ENCODE measurements at regions not wholly inside any gene's neighbourhood (a gene's known extent, or its start where the extent isn't known, plus 50 kb on each side); places are given as distances from the start of the nearest gene placed in this dataset.
"Not testable (repeated sequence)": the region's sequence is repeated elsewhere in the genome, so short reads cannot be mapped to it uniquely, and the experiment has no call there.

DNA sequence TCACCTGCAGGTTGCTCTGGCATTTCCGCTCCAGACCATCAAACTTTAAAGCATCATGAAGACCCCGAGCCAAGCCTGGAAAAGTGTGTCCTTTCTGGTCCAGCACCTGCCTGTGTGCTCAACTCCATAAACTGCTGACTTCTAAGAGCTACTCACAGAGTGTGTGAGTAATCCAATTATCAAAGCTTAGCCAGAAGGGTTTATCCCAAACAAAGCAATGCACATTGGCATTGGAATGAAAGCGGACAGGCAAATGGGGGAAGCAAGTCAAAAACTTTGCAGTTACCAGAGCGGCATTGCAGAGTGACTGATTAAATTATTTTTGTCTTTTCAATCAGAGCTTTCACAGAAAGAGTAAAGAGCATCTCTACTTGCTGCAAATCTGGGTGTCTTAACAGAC, 1262.4 kb upstream of the SEL1L start:
- no peak for DNase-seq (ENCODE audit: low read depth)
- TF ChIP-seq POLR2A (IDR thresholded peaks at IDR 0.05; ENCODE audit: extremely low read depth, insufficient read length): no peak
- no peak for TF ChIP-seq MYC (IDR thresholded peaks at IDR 0.05; ENCODE audit: low read depth, low read length)
- TF ChIP-seq CTCF (IDR thresholded peaks at IDR 0.05; ENCODE audit: low read depth, low read length): no peak
- TF ChIP-seq, protein P1, sequence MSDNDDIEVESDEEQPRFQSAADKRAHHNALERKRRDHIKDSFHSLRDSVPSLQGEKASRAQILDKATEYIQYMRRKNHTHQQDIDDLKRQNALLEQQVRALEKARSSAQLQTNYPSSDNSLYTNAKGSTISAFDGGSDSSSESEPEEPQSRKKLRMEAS (IDR thresholded peaks at IDR 0.05; ENCODE audit: low read depth, low read length): no peak
- H3K4me3 ChIP-seq (ENCODE audit: low read depth, low read length): no peak overlapping the region

GRCh38 chr14:82798276-82798675, 1264.6 kb upstream of the SEL1L start:
- TF ChIP-seq MYC (IDR thresholded peaks at IDR 0.05; ENCODE audit: low read depth, low read length) (no peak), CTCF (IDR thresholded peaks at IDR 0.05; ENCODE audit: low read depth, low read length) (no peak), POLR2A (IDR thresholded peaks at IDR 0.05; ENCODE audit: extremely low read depth, insufficient read length) (no peak)
- TF ChIP-seq, protein P1 (IDR thresholded peaks at IDR 0.05; ENCODE audit: low read depth, low read length): no peak
- no peak overlapping the region for H3K4me3 ChIP-seq (ENCODE audit: low read depth, low read length)
- DNase-seq (ENCODE audit: low read depth): no peak

DNA sequence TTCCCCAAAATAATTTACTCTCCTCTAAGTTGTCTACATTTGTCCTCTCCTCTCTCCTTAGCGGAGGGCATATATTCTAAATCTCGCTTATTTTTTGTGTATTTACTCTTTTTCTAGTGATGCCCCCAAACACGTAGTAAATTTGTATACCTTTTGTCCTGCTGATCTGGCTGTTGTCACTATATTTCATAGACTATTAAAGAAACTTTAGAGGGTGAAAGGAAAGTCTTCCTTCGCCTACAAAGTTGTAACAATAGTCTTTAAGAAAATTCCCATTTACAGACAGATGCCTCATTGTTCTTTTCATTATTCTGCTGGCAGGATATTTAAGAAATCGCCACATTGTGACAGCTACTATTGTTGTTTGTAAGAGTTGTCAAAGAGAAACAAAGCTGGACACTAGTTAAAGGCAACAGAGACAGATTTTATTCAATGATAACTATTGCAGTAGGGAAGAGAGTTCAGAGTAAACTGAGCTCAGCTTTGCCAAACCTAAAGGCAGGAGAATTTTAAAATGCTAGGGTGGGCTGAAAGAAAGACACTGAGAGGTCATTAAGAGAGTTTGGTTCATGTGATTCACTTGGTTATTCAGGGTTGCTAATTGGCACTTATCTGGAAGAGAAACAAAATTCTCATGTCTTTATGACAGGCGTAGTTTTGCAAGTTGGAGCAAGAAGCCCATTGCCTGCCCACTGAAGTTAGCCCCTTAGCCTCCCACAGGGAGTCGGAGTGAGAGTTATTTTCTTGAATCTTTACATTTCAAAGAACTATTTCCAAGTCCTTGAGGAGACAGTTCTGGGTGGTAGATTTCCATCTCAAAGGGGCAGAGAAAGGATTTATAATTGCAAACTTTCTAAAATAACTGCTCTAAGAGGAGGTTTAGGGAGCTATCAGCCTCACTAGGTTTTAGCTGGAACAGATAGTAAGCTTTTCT, 1272.5 kb upstream of the SEL1L start:
- TF ChIP-seq CTCF (IDR thresholded peaks at IDR 0.05; ENCODE audit: low read depth, low read length) (no peak), MYC (IDR thresholded peaks at IDR 0.05; ENCODE audit: low read depth, low read length) (no peak), POLR2A (IDR thresholded peaks at IDR 0.05; ENCODE audit: extremely low read depth, insufficient read length) (no peak)
- TF ChIP-seq, protein P1 (IDR thresholded peaks at IDR 0.05; ENCODE audit: low read depth, low read length): no peak
- H3K4me3 ChIP-seq (ENCODE audit: low read depth, low read length): no peak overlapping the region
- no peak for DNase-seq (ENCODE audit: low read depth)

DNA sequence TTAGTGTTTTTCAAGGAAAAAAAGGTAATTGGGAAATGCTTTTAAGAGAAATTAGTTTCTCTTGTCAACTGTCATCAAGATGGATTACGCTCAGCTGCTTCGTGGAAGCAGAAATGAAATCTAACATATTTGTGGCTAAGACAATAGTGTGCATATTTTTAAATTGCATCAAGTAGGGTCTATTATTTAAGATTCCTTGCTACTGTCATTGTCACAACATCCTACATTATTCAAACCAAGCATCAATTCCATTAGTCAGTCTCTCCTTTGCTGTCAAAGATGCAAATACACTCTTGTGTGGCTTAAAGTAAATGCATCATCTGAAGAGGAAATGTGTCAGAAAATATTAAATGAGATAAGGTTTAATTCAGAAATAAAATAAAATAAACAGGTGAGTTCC, 1277.6 kb upstream of the SEL1L start:
- H3K4me3 ChIP-seq (ENCODE audit: low read depth, low read length): no peak overlapping the region
- TF ChIP-seq POLR2A (IDR thresholded peaks at IDR 0.05; ENCODE audit: extremely low read depth, insufficient read length): no peak
- no peak for TF ChIP-seq CTCF (IDR thresholded peaks at IDR 0.05; ENCODE audit: low read depth, low read length)
- TF ChIP-seq, protein P1 (IDR thresholded peaks at IDR 0.05; ENCODE audit: low read depth, low read length): no peak
- no peak for DNase-seq (ENCODE audit: low read depth)

DNA sequence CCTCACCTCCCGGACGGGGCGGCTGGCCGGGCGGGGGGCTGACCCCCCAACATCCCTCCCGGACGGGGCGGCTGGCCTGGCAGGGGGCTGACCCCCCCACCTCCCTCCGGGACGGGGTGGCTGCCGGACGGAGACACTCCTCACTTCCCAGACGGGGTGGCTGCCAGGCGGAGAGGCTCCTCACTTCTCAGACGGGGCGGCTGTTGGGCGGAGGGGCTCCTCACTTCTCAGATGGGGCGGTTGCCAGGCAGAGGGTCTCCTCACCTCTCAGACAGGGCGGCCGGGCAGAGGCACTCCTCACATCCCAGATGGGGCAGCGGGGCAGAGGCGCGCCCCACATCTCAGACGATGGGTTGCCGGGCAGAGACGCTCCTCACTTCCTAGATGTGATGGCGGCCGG, 1280.7 kb upstream of the SEL1L start:
- H3K4me3 ChIP-seq (ENCODE audit: low read depth, low read length); DNase-seq (ENCODE audit: low read depth): not testable (repeated sequence)

- H3K4me3 ChIP-seq (ENCODE audit: low read depth, low read length): no peak overlapping the region
- TF ChIP-seq CTCF (IDR thresholded peaks at IDR 0.05; ENCODE audit: low read depth, low read length) (no peak), POLR2A (IDR thresholded peaks at IDR 0.05; ENCODE audit: extremely low read depth, insufficient read length) (no peak), MYC (IDR thresholded peaks at IDR 0.05; ENCODE audit: low read depth, low read length) (no peak)
- TF ChIP-seq, protein P1 (IDR thresholded peaks at IDR 0.05; ENCODE audit: low read depth, low read length): no peak
- no peak for DNase-seq (ENCODE audit: low read depth)
Observed at GRCh38 chr14:82830596-82830995, 1296.9 kb upstream of the SEL1L start.

All from NB4 (cell line).